HG02943 (cell line): ENCODE measurements at regions not wholly inside any gene's neighbourhood (a gene's known extent, or its start where the extent isn't known, plus 50 kb on each side); places are given as distances from the start of the nearest gene placed in this dataset.

Source experiments
- ATAC-seq: cut with Tn5 transposase; IDR thresholded peaks from one replicate; pipeline ENCODE4 v1.9.1; 2021; ENCODE audit warnings: mild to moderate bottlenecking, low read depth, moderate library complexity; ENCODE audit not compliant: unreplicated experiment

DNA sequence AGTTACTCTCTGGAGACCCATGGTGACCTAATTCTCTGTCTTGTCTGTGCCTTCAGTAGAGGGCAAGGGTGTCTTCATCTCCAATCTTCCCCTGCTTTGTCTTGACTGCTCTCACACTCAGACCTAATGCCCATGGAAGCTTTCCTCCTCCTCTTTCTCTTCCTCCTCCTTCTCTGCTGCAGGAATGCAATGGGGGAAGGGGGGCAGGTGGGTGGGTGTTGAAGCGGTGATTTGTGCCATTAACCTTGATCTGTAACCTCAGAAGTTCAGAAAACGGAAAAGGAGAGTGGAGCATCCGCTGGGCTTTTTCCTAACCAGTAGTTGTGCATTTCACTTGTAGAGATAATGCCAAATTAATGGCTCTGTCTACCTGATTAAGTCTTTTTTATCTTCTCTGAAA lies 172.3 kb upstream of the CDH11 start:
- no peak for ATAC-seq

DNA sequence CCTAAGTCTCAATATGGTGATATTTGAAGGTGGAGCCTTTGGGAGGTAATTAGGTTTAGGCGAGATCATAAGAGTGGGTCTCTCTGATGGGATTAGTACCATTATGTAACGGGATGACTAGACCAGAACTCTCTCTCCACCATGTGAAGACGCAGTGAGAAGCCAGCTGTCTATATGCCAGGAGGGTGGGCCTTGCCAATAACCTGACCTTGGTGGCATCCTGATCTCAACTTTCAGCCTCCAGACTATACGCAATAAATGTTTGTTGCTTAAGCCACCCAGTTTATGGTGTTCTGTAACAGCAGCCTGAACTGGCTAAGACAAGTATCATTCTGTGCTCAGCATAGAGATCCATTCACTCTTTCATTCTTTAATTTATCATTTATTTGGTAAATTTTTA lies 167.2 kb upstream of the CDH11 start:
- no peak for ATAC-seq

DNA sequence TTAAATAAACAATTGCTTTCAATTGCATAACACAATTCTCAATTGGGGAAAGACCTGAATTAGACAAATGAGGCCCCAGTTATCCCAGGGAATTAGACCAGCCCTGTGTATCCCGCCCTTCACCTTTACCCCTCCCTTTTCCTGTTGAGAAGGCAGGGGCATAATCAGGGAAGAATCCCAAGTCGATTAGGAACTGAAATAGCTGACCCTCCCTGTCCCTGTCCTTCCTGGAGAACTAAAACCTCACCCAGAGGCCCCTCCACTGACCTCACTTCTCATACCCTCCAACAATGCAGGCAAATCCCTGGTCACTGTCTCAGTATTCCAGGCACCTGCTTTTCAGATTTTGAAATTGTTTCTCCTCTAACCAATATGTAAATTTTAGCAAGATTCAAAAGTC lies 165.4 kb upstream of the CDH11 start:
- no peak for ATAC-seq

GRCh38 chr16:65285128-65286048 lies 163.5 kb upstream of the CDH11 start:
- ATAC-seq: no peak

- ATAC-seq: no peak
These were observed 162.8 kb upstream of the CDH11 start for GRCh38 chr16:65284626-65285025.

DNA sequence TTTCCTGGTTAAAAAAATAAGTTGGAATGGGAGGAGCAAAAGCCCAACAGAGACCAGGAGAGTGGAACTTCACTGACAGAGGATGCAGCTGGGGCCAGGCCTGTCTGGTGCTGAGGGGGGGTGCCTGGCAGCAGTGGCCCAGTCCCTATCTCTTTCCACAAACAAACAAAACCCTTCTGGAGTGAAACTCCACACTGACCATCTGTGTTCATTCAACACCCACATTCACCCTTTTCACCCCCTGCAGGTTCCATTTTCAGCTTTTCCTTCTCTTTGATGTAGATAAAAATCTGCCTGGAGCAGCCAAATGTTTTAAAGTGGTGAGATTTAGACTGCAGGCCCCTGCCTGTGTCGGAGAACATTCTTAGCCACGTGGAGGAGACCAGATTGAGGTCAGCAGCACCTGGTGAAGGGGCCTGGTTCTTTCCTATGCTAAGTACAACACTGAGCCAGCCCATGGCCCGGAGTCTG lies 161.4 kb upstream of the CDH11 start:
- ATAC-seq: no peak

GRCh38 chr16:65281586-65281985 lies 159.7 kb upstream of the CDH11 start:
- no peak for ATAC-seq

- ATAC-seq: no peak
These were observed 159.1 kb upstream of the CDH11 start for GRCh38 chr16:65280845-65281512.

DNA sequence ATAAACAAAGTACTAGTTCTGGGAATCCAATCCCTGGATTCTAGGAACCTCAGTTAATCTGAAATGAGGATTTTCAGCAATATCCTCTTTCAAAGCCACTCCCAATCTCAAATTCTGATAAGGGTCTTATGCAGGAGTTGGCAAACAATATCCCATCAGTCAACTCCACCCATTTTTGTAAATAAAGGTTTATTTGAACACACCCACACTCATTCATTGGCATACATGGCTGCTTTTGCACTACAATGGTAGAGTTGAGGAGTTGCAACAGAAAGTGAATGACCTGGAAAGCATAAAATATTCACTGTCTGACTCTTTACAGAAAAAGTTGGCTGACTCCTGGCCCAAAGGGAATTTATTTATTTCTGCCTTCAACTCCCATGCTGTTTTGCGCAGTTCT lies 157.7 kb upstream of the CDH11 start:
- no peak for ATAC-seq

GRCh38 chr16:65278874-65279273 lies 157.0 kb upstream of the CDH11 start:
- ATAC-seq: no peak

DNA sequence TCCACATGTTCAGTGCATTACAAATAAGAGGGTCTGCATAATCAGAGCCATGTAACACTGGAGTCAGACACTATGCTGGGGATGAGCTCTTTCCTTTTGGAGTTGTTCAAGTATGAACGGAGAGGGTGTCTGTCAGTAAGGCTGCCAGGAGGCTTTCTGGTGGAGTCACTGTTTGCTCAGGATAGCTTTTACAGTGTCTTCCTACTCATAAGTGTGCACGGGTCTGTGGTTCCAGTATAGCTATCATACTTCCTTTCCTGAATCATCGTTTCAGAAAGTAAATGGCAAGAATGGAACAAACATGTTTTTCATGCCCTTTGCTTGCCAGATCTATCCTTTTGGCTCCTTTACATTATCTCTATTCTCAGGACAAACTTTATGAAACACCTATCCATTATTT lies 152.7 kb upstream of the CDH11 start:
- ATAC-seq: no peak

GRCh38 chr16:65272699-65273414 lies 151.0 kb upstream of the CDH11 start:
- ATAC-seq: no peak

- no peak for ATAC-seq
These were observed 150.1 kb upstream of the CDH11 start for GRCh38 chr16:65271996-65272395.

DNA sequence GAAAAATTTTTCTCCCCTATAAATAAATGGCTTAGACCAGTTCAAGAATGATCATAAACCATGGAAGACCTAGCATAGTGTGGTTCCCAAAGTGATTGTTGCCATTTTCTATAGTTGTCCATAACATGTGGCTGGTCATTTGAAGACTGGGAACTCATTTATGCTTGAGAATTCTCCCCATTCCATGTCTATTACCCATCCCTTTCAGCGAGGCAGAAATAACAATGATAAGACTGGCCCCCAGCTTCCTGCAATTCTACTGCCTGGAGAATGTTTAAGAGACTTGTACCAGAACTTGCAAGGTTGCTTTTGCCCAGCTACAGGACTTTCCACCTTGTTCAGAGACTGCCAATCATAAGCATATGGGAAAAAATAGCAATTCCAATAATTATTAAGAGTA lies 146.5 kb upstream of the CDH11 start:
- no peak for ATAC-seq

- no peak for ATAC-seq
These were observed 142.0 kb upstream of the CDH11 start for GRCh38 chr16:65263896-65264295.

DNA sequence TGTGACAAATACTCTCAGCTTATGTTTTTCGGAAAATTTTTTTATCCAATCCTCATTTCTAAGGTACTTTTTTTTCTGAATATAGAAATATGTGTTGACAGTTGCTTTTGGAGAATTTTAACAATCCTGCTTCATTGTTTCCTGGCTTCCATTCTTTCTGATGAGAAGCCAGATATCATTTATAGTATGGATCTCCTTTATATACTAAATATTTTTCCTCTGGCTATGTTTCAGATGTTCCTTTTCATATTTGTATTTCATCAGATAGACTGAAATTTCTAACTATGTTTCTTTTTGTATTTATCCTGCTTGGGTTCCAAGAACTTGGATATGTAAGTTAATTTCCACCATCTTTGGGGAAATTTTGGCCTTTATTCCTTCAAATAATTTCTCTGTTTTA lies 138.9 kb upstream of the CDH11 start:
- ATAC-seq: no peak

GRCh38 chr16:65254144-65254543 lies 132.3 kb upstream of the CDH11 start:
- ATAC-seq: no peak

DNA sequence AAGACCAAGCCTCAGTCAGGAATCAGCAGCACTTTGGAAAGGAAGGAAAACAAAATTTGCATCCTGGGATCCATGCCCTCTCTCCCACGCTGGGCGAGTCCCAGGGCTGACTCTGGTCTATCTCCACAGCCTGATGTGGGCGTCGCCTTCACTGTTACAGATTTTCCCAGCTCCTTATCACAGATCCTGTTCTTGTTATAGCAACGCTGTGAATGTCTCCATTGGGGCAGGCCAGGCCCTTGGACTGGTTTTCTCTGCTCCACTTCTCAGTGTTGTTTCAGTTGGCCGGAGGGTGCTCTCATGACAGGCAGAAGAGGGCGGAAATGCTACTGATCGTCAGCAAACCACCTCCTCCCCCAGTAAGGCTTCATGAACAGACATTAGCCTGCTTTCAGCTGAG lies 127.9 kb upstream of the CDH11 start:
- no peak for ATAC-seq

GRCh38 chr16:65244787-65245186 lies 122.9 kb upstream of the CDH11 start:
- no peak for ATAC-seq

GRCh38 chr16:65235339-65236177 lies 113.7 kb upstream of the CDH11 start:
- no peak for ATAC-seq
